ENCODE measurements at regions not wholly inside any gene's neighbourhood (a gene's known extent, or its start where the extent isn't known, plus 50 kb on each side); places are given as distances from the start of the nearest gene placed in this dataset.
"Not testable (repeated sequence)": the region's sequence is repeated elsewhere in the genome, so short reads cannot be mapped to it uniquely, and the experiment has no call there.

DNA sequence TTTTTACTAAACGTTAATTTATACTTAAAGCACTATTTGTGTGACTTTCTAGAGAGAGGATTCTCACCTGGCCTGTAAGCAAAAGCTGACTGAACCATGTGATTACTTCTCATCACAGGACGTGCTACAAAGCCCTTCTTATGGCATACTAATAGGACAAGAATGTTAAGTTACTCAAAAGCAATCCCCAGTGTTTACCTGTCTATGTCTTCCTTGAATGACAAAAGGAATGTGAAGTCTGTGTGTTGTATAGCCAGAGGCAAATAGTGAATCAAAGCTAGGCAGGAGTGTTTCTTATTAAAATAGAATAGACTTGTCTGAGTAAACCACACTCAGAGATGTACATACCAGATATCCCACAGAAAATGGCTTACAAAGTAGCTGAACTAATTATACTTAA is 1465.5 kb downstream of the SUCLG1 start:
- Histone ChIP-seq H3K9ac (ENCODE audit: low read length in 2 of 2) (no peak overlapping the region), H3K4me1 (ENCODE audit: control insufficient read depth, insufficient read depth, low read length) (no peaks in the 10 kb centered on the region), H3K9me3 (ENCODE audit: control insufficient read depth in 2 of 2, low read length in 2 of 2) (no peaks in the 10 kb centered on the region), H3K27me3 (ENCODE audit: control insufficient read depth in 1 of 2, insufficient read depth in 2 of 2, low read length in 2 of 2) (no peaks in the 10 kb centered on the region), H3K4me3 (ENCODE audit: low read length in 2 of 2) (no peak overlapping the region), H3K36me3 (ENCODE audit: control insufficient read depth in 2 of 2, insufficient read depth in 2 of 2, low read length in 2 of 2) (no peaks in the 10 kb centered on the region), H3K27ac (ENCODE audit: low read length) (no peak overlapping the region)

DNA sequence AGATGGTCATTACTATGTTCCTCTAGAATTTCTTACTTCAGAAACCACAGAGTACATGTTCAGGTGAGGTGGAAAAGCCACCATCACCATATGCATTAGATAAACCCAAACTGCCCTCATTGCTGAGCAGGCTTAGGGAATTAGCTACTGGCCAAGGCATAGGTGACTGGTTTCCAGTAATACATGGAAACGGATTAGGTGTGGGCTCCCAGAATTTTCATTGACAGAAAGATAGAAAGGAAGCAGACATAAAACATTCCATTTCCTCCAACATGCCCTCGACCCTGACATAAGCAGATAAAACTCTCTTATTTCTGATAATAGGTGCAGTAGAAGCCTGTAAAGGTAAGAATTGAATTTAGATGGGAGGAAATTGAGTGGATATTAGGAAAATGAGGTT is 1466.1 kb downstream of the SUCLG1 start:
- H3K27ac ChIP-seq (ENCODE audit: low read length): no peak overlapping the region
- H3K4me3 ChIP-seq (ENCODE audit: low read length in 2 of 2): no peak overlapping the region
- no peaks in the 10 kb centered on the region for H3K9me3 ChIP-seq (ENCODE audit: control insufficient read depth in 2 of 2, low read length in 2 of 2)
- H3K9ac ChIP-seq (ENCODE audit: low read length in 2 of 2): no peak overlapping the region
- no peaks in the 10 kb centered on the region for H3K27me3 ChIP-seq (ENCODE audit: control insufficient read depth in 1 of 2, insufficient read depth in 2 of 2, low read length in 2 of 2)
- no peaks in the 10 kb centered on the region for H3K4me1 ChIP-seq (ENCODE audit: control insufficient read depth, insufficient read depth, low read length)
- H3K36me3 ChIP-seq (ENCODE audit: control insufficient read depth in 2 of 2, insufficient read depth in 2 of 2, low read length in 2 of 2): no peaks in the 10 kb centered on the region

DNA sequence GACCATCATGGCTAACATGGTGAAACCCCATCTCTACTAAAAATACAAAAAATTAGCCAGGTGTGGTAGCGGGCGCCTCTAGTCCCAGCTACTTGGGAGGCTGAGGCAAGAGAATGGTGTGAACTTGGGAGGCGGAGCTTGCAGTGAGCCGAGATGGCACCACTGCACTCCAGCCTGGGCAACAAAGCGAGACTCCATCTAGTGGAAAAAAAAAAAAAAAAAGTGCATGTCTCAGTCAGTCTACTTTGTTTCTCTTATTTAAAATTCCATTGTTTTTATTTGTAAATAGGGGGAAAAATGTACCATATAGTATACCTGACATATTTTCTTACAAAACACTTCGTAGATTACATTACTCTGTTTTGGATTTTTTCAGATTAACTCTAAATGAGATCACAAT is 1471.4 kb downstream of the SUCLG1 start:
- not testable (repeated sequence) for H3K27ac ChIP-seq (ENCODE audit: low read length); H3K4me1 ChIP-seq (ENCODE audit: control insufficient read depth, insufficient read depth, low read length); H3K9me3 ChIP-seq (ENCODE audit: control insufficient read depth in 2 of 2, low read length in 2 of 2); H3K4me3 ChIP-seq (ENCODE audit: low read length in 2 of 2); H3K9ac ChIP-seq (ENCODE audit: low read length in 2 of 2); H3K27me3 ChIP-seq (ENCODE audit: control insufficient read depth in 1 of 2, insufficient read depth in 2 of 2, low read length in 2 of 2); H3K36me3 ChIP-seq (ENCODE audit: control insufficient read depth in 2 of 2, insufficient read depth in 2 of 2, low read length in 2 of 2)

DNA sequence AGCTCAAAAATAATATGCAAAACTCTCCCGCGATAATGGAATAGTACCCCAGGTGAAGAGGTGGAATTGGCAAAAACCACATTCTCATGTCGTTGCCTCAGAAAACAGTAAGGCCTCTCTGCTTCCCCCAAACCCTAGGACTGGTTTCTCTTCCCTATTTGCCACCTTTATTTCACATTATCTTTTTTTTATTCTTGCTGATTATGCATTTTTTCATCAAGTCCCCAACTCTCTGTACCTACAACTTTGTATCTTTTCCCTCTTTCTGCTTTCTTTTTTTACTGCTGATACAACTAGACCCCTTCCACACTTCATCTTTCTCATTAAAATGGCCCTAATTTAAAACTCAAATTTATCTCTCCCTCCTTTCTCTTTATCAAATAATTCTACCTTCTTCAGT is 1472.2 kb downstream of the SUCLG1 start:
- Histone ChIP-seq H3K9ac (ENCODE audit: low read length in 2 of 2) (no peak overlapping the region), H3K27me3 (ENCODE audit: control insufficient read depth in 1 of 2, insufficient read depth in 2 of 2, low read length in 2 of 2) (no peaks in the 10 kb centered on the region), H3K27ac (ENCODE audit: low read length) (no peak overlapping the region), H3K4me3 (ENCODE audit: low read length in 2 of 2) (no peak overlapping the region), H3K36me3 (ENCODE audit: control insufficient read depth in 2 of 2, insufficient read depth in 2 of 2, low read length in 2 of 2) (no peaks in the 10 kb centered on the region), H3K9me3 (ENCODE audit: control insufficient read depth in 2 of 2, low read length in 2 of 2) (no peaks in the 10 kb centered on the region), H3K4me1 (ENCODE audit: control insufficient read depth, insufficient read depth, low read length) (no peaks in the 10 kb centered on the region)

DNA sequence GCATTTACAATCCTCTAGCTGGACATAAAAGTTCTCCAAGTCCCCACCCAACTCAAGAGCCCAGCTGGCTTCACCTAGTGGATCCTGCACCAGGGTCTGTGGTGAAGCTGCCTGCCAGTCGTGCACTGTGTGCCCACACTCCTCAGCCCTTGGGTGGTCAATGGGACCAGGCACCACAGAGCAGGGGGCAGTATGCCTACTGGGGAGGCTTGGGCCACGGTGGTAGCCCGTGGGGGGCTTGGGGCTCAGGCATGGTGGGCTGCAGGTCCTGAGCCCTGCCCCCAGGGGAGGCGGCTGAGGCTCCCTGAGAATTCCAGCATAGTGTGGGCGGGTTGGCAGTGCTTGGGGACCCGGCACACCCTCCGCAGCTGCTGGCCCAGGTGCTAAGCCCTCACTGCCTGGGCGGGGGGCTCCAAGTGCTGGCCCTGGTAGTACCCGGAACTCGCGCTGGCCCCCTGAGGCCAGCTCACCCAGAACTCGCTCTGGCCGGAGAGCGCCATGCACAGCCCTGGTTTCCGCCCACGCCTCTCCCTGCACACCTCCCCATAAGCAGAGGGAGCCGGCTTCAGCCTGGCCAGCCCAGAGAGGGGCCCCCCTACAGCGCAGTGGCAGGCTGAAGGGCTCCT is 1473.4 kb downstream of the SUCLG1 start:
- Histone ChIP-seq H3K9me3 (ENCODE audit: control insufficient read depth in 2 of 2, low read length in 2 of 2) (no peaks in the 10 kb centered on the region), H3K27ac (ENCODE audit: low read length) (no peak overlapping the region), H3K4me1 (ENCODE audit: control insufficient read depth, insufficient read depth, low read length) (no peaks in the 10 kb centered on the region), H3K27me3 (ENCODE audit: control insufficient read depth in 1 of 2, insufficient read depth in 2 of 2, low read length in 2 of 2) (no peaks in the 10 kb centered on the region), H3K4me3 (ENCODE audit: low read length in 2 of 2) (no peak overlapping the region), H3K36me3 (ENCODE audit: control insufficient read depth in 2 of 2, insufficient read depth in 2 of 2, low read length in 2 of 2) (no peaks in the 10 kb centered on the region), H3K9ac (ENCODE audit: low read length in 2 of 2) (no peak overlapping the region)

DNA sequence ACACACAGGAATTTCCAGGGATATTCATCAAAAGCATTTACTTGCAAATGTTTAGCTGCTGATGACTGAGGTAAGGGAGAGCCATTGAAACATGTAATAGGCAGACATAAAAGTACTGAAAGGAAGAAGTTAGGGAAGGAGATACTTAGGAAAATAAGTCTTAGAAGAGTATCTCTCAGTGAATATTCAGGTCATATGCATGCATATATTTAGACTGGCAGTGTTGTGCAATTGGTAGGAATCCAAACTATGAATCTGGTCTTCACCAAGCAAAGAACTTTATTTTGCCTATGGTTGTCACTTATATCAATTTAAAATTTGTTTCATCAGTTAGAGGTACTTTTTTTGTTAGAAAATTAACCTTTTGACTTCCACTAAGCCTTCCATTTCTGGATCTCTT is 1490.7 kb downstream of the SUCLG1 start:
- Histone ChIP-seq H3K9ac (ENCODE audit: low read length in 2 of 2) (no peak overlapping the region), H3K9me3 (ENCODE audit: control insufficient read depth in 2 of 2, low read length in 2 of 2) (no peaks in the 10 kb centered on the region), H3K36me3 (ENCODE audit: control insufficient read depth in 2 of 2, insufficient read depth in 2 of 2, low read length in 2 of 2) (no peaks in the 10 kb centered on the region), H3K4me1 (ENCODE audit: control insufficient read depth, insufficient read depth, low read length) (no peaks in the 10 kb centered on the region), H3K4me3 (ENCODE audit: low read length in 2 of 2) (no peak overlapping the region), H3K27ac (ENCODE audit: low read length) (no peak overlapping the region), H3K27me3 (ENCODE audit: control insufficient read depth in 1 of 2, insufficient read depth in 2 of 2, low read length in 2 of 2) (no peaks in the 10 kb centered on the region)

DNA sequence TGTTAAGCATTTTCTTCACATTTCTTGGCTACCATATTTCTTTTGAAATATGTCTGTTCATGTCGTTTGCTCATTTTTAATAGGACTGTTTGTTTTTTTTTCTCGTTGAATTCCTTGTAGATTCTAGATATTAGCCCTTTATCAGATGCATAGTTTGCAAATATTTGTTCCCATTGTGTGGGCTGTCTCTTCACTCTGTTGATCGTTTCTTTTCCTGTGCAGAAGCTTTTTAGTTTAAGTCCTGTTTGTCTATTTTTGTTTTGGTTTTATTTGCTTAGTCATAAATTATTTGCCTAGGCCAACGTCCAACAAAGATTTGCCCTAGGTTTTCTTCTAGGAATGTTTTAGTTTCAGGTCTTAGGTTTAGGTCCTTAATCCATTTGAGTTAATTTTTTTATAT is 1494.7 kb downstream of the SUCLG1 start:
- Histone ChIP-seq H3K4me1 (ENCODE audit: control insufficient read depth, insufficient read depth, low read length) (no peaks in the 10 kb centered on the region), H3K4me3 (ENCODE audit: low read length in 2 of 2) (no peak overlapping the region), H3K27ac (ENCODE audit: low read length) (no peak overlapping the region), H3K27me3 (ENCODE audit: control insufficient read depth in 1 of 2, insufficient read depth in 2 of 2, low read length in 2 of 2) (no peaks in the 10 kb centered on the region), H3K9me3 (ENCODE audit: control insufficient read depth in 2 of 2, low read length in 2 of 2) (no peaks in the 10 kb centered on the region), H3K9ac (ENCODE audit: low read length in 2 of 2) (no peak overlapping the region), H3K36me3 (ENCODE audit: control insufficient read depth in 2 of 2, insufficient read depth in 2 of 2, low read length in 2 of 2) (no peaks in the 10 kb centered on the region)

DNA sequence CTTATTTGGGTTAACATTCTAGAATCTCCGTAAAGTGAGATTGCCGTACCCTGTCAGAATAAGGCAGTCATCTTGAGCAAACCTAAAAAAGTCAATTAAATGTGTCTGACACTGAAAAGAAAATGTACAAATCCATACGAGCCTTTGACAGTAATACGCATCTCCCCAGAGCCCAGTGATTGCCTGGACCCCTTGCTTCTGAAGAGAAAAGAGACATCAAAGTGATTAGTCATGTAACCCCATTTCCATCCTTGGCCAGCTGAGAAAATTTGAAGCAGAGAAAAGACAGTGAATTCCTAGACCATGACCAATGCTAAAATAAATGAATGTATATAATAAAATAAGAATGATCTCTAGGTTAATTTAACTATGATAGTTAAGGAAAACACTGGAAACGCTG is 1499.4 kb downstream of the SUCLG1 start:
- Histone ChIP-seq H3K36me3 (ENCODE audit: control insufficient read depth in 2 of 2, insufficient read depth in 2 of 2, low read length in 2 of 2) (no peaks in the 10 kb centered on the region), H3K27me3 (ENCODE audit: control insufficient read depth in 1 of 2, insufficient read depth in 2 of 2, low read length in 2 of 2) (no peaks in the 10 kb centered on the region), H3K9me3 (ENCODE audit: control insufficient read depth in 2 of 2, low read length in 2 of 2) (no peaks in the 10 kb centered on the region)

DNA sequence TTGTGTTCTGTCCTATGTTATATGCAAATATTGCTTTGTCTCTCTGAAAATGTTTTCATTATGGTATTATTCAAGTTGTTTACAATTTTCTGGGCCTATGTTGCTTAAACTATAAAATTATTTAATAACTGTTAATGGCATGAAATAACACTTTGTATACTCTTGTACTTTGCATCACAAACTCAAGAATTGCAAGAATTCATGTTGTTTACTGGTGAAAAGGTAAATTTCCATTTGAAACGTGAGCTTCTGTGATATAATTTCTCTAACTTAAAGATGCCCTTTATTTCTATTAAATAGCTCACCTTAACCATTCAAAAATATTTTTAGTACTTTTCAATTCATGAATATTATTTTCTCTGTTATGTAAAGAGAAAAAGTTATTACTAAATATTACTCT is 1504.2 kb downstream of the SUCLG1 start:
- Histone ChIP-seq H3K36me3 (ENCODE audit: control insufficient read depth in 2 of 2, insufficient read depth in 2 of 2, low read length in 2 of 2) (no peaks in the 10 kb centered on the region), H3K9me3 (ENCODE audit: control insufficient read depth in 2 of 2, low read length in 2 of 2) (no peaks in the 10 kb centered on the region), H3K27me3 (ENCODE audit: control insufficient read depth in 1 of 2, insufficient read depth in 2 of 2, low read length in 2 of 2) (no peaks in the 10 kb centered on the region), H3K27ac (ENCODE audit: low read length) (no peak overlapping the region), H3K4me1 (ENCODE audit: control insufficient read depth, insufficient read depth, low read length) (no peaks in the 10 kb centered on the region), H3K4me3 (ENCODE audit: low read length in 2 of 2) (no peak overlapping the region), H3K9ac (ENCODE audit: low read length in 2 of 2) (no peak overlapping the region)

More for the DNA sequence above, 1499.4 kb downstream of the SUCLG1 start:
- no peak overlapping the region for H3K9ac ChIP-seq (ENCODE audit: low read length in 2 of 2)
- no peaks in the 10 kb centered on the region for H3K4me1 ChIP-seq (ENCODE audit: control insufficient read depth, insufficient read depth, low read length)
- no peak overlapping the region for H3K27ac ChIP-seq (ENCODE audit: low read length)
- no peak overlapping the region for H3K4me3 ChIP-seq (ENCODE audit: low read length in 2 of 2)

DNA sequence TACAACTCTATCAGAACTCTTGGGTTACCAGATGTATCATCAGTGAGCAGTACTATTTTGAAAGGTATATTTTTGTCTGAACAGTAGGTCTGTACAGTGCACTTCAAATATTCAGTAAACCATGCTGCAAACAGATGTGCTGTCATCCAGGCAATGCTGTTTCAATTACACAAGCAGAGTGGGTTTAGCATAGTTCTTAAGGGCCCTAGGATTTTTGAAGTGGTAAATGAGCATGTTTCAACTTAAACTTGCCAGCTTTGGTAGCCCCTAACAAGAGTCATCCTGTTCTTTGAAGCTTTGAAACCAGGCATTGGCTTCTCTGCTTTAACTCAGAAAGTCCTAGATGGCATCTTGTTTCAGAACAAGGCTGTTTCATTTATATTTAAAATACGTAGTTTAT is 1519.9 kb downstream of the SUCLG1 start:
- Histone ChIP-seq H3K9ac (ENCODE audit: low read length in 2 of 2) (no peak overlapping the region), H3K27me3 (ENCODE audit: control insufficient read depth in 1 of 2, insufficient read depth in 2 of 2, low read length in 2 of 2) (no peaks in the 10 kb centered on the region), H3K36me3 (ENCODE audit: control insufficient read depth in 2 of 2, insufficient read depth in 2 of 2, low read length in 2 of 2) (no peaks in the 10 kb centered on the region), H3K9me3 (ENCODE audit: control insufficient read depth in 2 of 2, low read length in 2 of 2) (no peaks in the 10 kb centered on the region), H3K27ac (ENCODE audit: low read length) (no peak overlapping the region), H3K4me1 (ENCODE audit: control insufficient read depth, insufficient read depth, low read length) (no peaks in the 10 kb centered on the region), H3K4me3 (ENCODE audit: low read length in 2 of 2) (no peak overlapping the region)

DNA sequence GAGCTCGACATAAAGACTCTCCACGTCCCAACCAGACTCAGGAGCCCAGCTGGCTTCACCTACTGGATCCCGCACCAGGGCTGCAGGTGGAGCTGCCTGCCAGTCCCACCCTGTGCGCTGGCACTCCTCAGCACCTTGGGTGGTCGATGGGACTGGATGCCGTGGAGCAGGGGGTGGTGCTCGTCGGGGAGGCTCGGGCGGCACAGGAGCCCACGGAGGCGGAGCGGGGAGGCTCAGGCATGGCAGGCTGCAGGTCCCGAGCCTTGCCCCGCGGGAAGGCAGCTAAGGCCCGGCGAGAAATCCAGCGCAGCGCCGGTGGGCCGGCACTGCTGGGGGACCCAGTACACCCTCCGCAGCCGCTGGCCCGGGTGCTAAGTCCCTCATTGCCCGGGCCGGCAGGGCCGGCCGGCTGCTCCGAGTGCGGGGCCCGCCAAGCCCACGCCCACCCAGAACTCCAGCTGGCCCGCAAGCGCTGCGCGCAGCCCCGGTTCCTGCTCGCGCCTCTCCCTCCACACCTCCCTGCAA is 1520.7 kb downstream of the SUCLG1 start:
- H3K9me3 ChIP-seq (ENCODE audit: control insufficient read depth in 2 of 2, low read length in 2 of 2); H3K27me3 ChIP-seq (ENCODE audit: control insufficient read depth in 1 of 2, insufficient read depth in 2 of 2, low read length in 2 of 2); H3K36me3 ChIP-seq (ENCODE audit: control insufficient read depth in 2 of 2, insufficient read depth in 2 of 2, low read length in 2 of 2); H3K27ac ChIP-seq (ENCODE audit: low read length); H3K9ac ChIP-seq (ENCODE audit: low read length in 2 of 2); H3K4me3 ChIP-seq (ENCODE audit: low read length in 2 of 2); H3K4me1 ChIP-seq (ENCODE audit: control insufficient read depth, insufficient read depth, low read length): not testable (repeated sequence)

Data from stomach smooth muscle (tissue), 2 donors.